CD4-positive, alpha-beta T cell (primary cell): ENCODE measurements at regions not wholly inside any gene's neighbourhood (a gene's known extent, or its start where the extent isn't known, plus 50 kb on each side); places are given as distances from the start of the nearest gene placed in this dataset.

ENCODE experiments used
- ATAC-seq: fragments of 200-7000 bp; cut with Tn5 transposase; one replicate; pipeline ENCODE4 v1.10.0; 2022; ENCODE audit warnings: mild to moderate bottlenecking; ENCODE audit not compliant: poor library complexity
- CTCF ChIA-PET: fragments of 350-600 bp; sonication (Branson Sonifier 250); formaldehyde crosslinking; loops from one replicate; lab custom pipeline; 2021; ENCODE audit warnings: antibody characterized with exemption, inconsistent platforms; lab: Charles Lee
- POLR2A ChIA-PET: fragments of 350-600 bp; sonication (Branson Sonifier 250); formaldehyde crosslinking; loops from one replicate; lab custom pipeline; 2021; ENCODE audit warnings: antibody characterized with exemption, inconsistent platforms; lab: Charles Lee
- DNase-seq, 14 experiments: peaks; one replicate each; pipeline ENCODE4 v3.0.0-alpha.2; 2013 to 2020; ENCODE audit warnings: mixed read lengths in 2 of 14
- H3K27ac ChIP-seq, 2 donors: one replicate each; pipeline versions ENCODE4 v1.5.1 to v1.7.0; 2013; ENCODE audit warnings: low read length in 2 of 2, low read depth in 1 of 2, mild to moderate bottlenecking in 1 of 2
- H3K27me3 ChIP-seq, 2 experiments: 1 replicate in 1 of 2; 2 replicates in 1 of 2; pipeline versions ENCODE4 v1.6.1 to v1.7.0; 2013; ENCODE audit warnings: low read length in 2 of 2, control low read depth in 1 of 2, mild to moderate bottlenecking in 1 of 2, moderate library complexity in 1 of 2; ENCODE audit not compliant: insufficient read depth in 2 of 2, control insufficient read depth in 1 of 2
- H3K36me3 ChIP-seq: one replicate; pipeline ENCODE4 v1.6.1; 2013; ENCODE audit warnings: low read length, control low read depth; ENCODE audit not compliant: insufficient read depth
- H3K4me1 ChIP-seq: one replicate; pipeline ENCODE4 v1.6.1; 2013; ENCODE audit warnings: low read length, control low read depth; ENCODE audit not compliant: insufficient read depth
- H3K4me3 ChIP-seq: one replicate; pipeline ENCODE4 v1.5.1; 2013; ENCODE audit warnings: mild to moderate bottlenecking, low read length, moderate library complexity
- H3K9me3 ChIP-seq, 2 experiments: 1 replicate in 1 of 2; 2 replicates in 1 of 2; pipeline versions ENCODE4 v1.6.1 to v1.7.0; 2013; ENCODE audit warnings: low read length in 2 of 2, mild to moderate bottlenecking in 2 of 2, control low read depth in 1 of 2, moderate library complexity in 1 of 2; ENCODE audit not compliant: control insufficient read depth in 1 of 2, insufficient read depth in 1 of 2
- H3K27ac Mint-ChIP-seq: one replicate; pipeline ENCODE4 v1.8.0; 2020; ENCODE audit warnings: mixed read lengths
- H3K27me3 Mint-ChIP-seq: one replicate; pipeline ENCODE4 v1.8.0; 2021; ENCODE audit warnings: mixed read lengths
- H3K36me3 Mint-ChIP-seq: one replicate; pipeline ENCODE4 v1.8.0; 2021; ENCODE audit warnings: low read depth, mixed read lengths
- H3K4me1 Mint-ChIP-seq: one replicate; pipeline ENCODE4 v1.8.0; 2021; ENCODE audit warnings: low read depth, mixed read lengths
- H3K4me3 Mint-ChIP-seq: one replicate; pipeline ENCODE4 v1.8.0; 2020; ENCODE audit warnings: mild to moderate bottlenecking, mixed read lengths
- H3K9me3 Mint-ChIP-seq: one replicate; pipeline ENCODE4 v1.8.0; 2020; ENCODE audit warnings: mixed read lengths
- CTCF ChIP-seq: fragments of 200-600 bp; IDR thresholded peaks from one replicate; pipeline ENCODE4 v1.8.0; 2022; ENCODE audit warnings: antibody characterized with exemption, mild to moderate bottlenecking
- intact Hi-C, 2 experiments: fragments of 100-400 bp; cut with DNase I in 1 of 2; cut with micrococcal nuclease in 1 of 2; formaldehyde crosslinking; loops; one replicate each; pipeline versions ENCODE4 v1.15.1 to v1.9.0; 2023 to 2025; cut with DNase I, micrococcal nuclease

DNA sequence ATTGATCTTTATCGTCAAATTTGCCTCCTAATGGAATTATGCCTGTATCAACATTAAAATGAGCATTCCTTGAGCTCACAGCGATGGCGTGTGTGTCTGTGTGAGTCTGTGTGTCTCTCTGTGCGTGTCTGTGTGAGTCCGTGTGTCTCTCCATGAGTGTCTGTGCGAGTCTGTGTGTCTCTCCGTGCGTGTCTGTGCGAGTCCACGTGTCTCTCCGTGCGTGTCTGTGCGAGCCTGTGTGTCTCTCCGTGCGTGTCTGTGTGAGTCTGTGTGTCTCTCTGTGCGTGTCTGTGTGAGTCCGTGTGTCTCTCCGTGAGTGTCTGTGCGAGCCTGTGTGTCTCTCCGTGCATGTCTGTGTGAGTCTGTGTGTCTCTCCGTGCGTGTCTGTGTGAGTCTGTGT lies 326.5 kb upstream of the B3GAT1 start:
- Histone ChIP-seq H3K4me1 (no peaks in the 10 kb centered on the region), H3K4me3 (no peak overlapping the region), H3K36me3 (no peaks in the 10 kb centered on the region), H3K27ac (no peak overlapping the region), H3K9me3 (peaks cover 0 to 15% of the 10 kb centered on the region in 2 experiments), H3K27me3 (peaks cover 0 to 2% of the 10 kb centered on the region in 2 experiments)
- Mint-ChIP-seq H3K4me3 (no peak overlapping the region), H3K4me1 (no peaks in the 10 kb centered on the region), H3K36me3 (no peaks in the 10 kb centered on the region), H3K27ac (no peak overlapping the region), H3K27me3 (peaks cover 12% of the 10 kb centered on the region), H3K9me3 (no peaks in the 10 kb centered on the region)
- ChIA-PET POLR2A (no interaction called here), CTCF (no interaction called here)
- intact Hi-C loops = no loop called here
- DNase-seq (peak in 1 of 14 experiments; percentile 5), ATAC-seq (no peak)
- TF ChIP-seq CTCF = no peak

GRCh38 chr11:134737563-134738510 lies 325.8 kb upstream of the B3GAT1 start:
- H3K36me3 Mint-ChIP-seq = no peaks in the 10 kb centered on the region
- H3K4me1 Mint-ChIP-seq = no peaks in the 10 kb centered on the region
- H3K4me3 Mint-ChIP-seq = no peak overlapping the region
- Histone ChIP-seq H3K4me3 (no peak overlapping the region), H3K27ac (no peak overlapping the region), H3K36me3 (no peaks in the 10 kb centered on the region), H3K27me3 (peaks cover 0 to 2% of the 10 kb centered on the region in 2 experiments), H3K9me3 (peaks cover 0 to 15% of the 10 kb centered on the region in 2 experiments), H3K4me1 (no peaks in the 10 kb centered on the region)
- ChIA-PET POLR2A (no interaction called here), CTCF (no interaction called here)
- H3K27me3 Mint-ChIP-seq = peaks cover 12% of the 10 kb centered on the region
- TF ChIP-seq CTCF = no peak
- DNase-seq (no peak), ATAC-seq (no peak)
- intact Hi-C loops = no loop called here
- H3K27ac Mint-ChIP-seq = no peak overlapping the region
- no peaks in the 10 kb centered on the region for H3K9me3 Mint-ChIP-seq

DNA sequence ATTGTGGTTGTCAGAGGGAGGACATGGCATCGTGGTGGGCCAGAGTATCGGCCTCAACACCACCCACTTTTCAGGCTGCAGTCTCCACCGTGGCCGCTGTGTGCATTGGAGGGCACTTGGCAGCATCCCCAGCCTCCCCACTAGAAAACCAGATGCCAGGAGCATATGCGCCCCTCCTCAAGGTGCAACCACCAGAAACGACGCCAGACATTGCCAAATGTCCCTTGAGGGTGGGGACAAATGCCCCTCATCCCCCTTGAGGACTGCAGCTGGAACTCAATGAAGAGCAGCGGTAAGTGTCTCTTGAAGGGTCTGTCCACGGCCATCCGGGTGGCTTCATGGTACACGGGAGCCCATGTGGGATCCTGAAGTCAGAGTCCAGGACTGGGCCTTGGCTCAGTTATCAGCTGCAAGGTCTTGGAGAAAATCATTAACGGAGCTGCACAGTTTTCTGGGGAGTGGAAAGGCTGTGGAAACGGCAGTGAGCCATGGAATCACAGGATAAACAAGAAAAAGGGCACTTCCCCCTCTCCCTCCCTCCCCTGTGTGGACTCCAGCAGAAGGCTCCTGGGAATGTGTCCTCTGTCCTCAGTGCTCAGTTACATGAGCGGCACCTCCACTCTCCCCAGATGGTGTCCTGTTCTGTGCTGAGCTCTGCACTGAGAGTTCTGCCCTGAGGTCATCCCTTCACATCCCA lies 324.4 kb upstream of the B3GAT1 start:
- H3K27ac Mint-ChIP-seq = no peak overlapping the region
- peaks cover 0 to 15% of the 10 kb centered on the region in 2 experiments for H3K9me3 ChIP-seq
- TF ChIP-seq CTCF = no peak
- CTCF ChIA-PET = no interaction called here
- DNase-seq (no peak), ATAC-seq (no peak)
- H3K36me3 ChIP-seq = no peaks in the 10 kb centered on the region
- H3K4me3 Mint-ChIP-seq = no peak overlapping the region
- H3K27me3 ChIP-seq = peaks cover 0 to 2% of the 10 kb centered on the region in 2 experiments
- H3K4me3 ChIP-seq = no peak overlapping the region
- no peak overlapping the region for H3K27ac ChIP-seq
- intact Hi-C loops = no loop called here
- H3K4me1 ChIP-seq = no peaks in the 10 kb centered on the region
- POLR2A ChIA-PET = no interaction called here
- H3K36me3 Mint-ChIP-seq = no peaks in the 10 kb centered on the region
- H3K4me1 Mint-ChIP-seq = no peaks in the 10 kb centered on the region
- peaks cover 7% of the 10 kb centered on the region for H3K27me3 Mint-ChIP-seq
- H3K9me3 Mint-ChIP-seq = no peaks in the 10 kb centered on the region
